ENCODE measurements at regions not wholly inside any gene's neighbourhood (a gene's known extent, or its start where the extent isn't known, plus 50 kb on each side); places are given as distances from the start of the nearest gene placed in this dataset.

DNA sequence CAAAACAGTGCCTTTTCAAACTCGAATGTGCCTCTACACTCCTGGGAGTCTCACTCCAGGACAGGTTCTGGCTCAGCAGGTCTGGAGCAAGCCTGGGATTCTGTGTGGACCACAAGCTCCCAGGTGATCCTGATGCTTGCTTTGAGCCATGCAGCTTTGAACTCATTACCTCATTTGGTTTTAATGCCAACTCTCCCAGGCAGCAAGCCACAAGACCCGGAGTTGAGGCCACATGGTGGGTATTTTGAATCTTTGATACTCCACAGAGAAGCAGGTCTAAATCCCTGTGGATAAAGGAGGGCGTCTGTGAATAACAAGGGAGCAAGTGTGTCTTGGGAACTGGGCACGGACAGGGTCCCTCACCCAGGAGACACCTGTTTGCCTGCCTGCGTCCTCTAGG lies 205.4 kb upstream of the CST7 start:
- TF ChIP-seq, protein P1, sequence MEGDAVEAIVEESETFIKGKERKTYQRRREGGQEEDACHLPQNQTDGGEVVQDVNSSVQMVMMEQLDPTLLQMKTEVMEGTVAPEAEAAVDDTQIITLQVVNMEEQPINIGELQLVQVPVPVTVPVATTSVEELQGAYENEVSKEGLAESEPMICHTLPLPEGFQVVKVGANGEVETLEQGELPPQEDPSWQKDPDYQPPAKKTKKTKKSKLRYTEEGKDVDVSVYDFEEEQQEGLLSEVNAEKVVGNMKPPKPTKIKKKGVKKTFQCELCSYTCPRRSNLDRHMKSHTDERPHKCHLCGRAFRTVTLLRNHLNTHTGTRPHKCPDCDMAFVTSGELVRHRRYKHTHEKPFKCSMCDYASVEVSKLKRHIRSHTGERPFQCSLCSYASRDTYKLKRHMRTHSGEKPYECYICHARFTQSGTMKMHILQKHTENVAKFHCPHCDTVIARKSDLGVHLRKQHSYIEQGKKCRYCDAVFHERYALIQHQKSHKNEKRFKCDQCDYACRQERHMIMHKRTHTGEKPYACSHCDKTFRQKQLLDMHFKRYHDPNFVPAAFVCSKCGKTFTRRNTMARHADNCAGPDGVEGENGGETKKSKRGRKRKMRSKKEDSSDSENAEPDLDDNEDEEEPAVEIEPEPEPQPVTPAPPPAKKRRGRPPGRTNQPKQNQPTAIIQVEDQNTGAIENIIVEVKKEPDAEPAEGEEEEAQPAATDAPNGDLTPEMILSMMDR (IDR thresholded peaks at IDR 0.05), result no peak
- Histone ChIP-seq H3K36me3 (no peaks in the 10 kb centered on the region), H3K4me3 (no peak overlapping the region), H3K4me1 (no peaks in the 10 kb centered on the region), H3K9ac (ENCODE audit: low read depth in 2 of 2, low read length in 2 of 2) (no peak overlapping the region), H3K27ac (no peak overlapping the region), H3K27me3 (no peaks in the 10 kb centered on the region), H3K9me3 (no peaks in the 10 kb centered on the region)
- intact Hi-C loops (cut with DNase I), result no loop called here
- DNase-seq, result no peak

DNA sequence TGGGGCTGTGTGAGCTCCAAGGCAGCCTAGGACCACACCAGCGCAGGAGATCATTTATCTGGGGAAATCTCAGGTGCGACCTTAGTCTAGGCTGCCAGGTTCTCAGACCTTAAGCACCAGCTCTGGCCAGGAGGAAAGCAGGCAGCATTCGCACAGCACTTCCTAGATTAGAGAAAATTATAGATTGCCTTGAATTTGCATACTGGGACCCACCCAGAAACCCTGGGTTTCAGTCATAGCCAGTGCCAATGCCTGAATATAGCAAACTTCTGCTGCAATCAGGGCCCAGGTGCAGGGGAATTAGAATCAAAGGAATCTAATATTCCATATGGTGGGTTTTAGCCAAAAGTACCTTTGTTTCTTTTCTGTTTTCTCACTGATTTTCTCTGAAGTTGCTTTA lies 204.3 kb upstream of the CST7 start:
- no peak overlapping the region for H3K27ac ChIP-seq
- intact Hi-C loops (cut with DNase I), result no loop called here
- no peaks in the 10 kb centered on the region for H3K9me3 ChIP-seq
- no peak for DNase-seq
- H3K27me3 ChIP-seq, result no peaks in the 10 kb centered on the region
- H3K4me3 ChIP-seq, result no peak overlapping the region
- H3K36me3 ChIP-seq, result no peaks in the 10 kb centered on the region
- TF ChIP-seq, protein P1 (IDR thresholded peaks at IDR 0.05), result no peak
- H3K4me1 ChIP-seq, result no peaks in the 10 kb centered on the region
- no peak overlapping the region for H3K9ac ChIP-seq (ENCODE audit: low read depth in 2 of 2, low read length in 2 of 2)

DNA sequence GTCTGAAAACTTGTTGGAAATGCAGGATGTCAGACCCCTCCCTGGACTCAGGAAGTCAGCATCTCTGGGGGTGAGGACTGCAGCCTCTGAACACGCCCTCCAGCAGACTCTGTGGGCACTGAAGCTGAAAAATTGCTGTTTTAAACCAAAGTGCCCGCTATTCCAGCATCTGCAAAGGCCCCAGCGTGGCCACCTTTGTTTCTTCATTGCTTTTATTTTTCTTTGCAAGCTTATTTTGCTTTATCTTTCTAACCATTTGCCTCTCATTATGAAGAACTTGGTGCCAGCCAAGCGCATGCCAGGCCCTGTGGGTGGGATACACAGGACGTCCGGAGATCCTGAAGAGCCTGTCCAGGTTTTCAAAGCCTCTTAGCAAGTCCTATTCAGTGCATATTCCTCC lies 203.9 kb upstream of the CST7 start:
- Histone ChIP-seq H3K9me3 (no peaks in the 10 kb centered on the region), H3K4me3 (no peak overlapping the region), H3K36me3 (no peaks in the 10 kb centered on the region), H3K27me3 (no peaks in the 10 kb centered on the region), H3K4me1 (no peaks in the 10 kb centered on the region), H3K27ac (no peak overlapping the region), H3K9ac (ENCODE audit: low read depth in 2 of 2, low read length in 2 of 2) (no peak overlapping the region)
- TF ChIP-seq, protein P1 (IDR thresholded peaks at IDR 0.05), result no peak
- intact Hi-C loops (cut with DNase I), result no loop called here
- no peak for DNase-seq

DNA sequence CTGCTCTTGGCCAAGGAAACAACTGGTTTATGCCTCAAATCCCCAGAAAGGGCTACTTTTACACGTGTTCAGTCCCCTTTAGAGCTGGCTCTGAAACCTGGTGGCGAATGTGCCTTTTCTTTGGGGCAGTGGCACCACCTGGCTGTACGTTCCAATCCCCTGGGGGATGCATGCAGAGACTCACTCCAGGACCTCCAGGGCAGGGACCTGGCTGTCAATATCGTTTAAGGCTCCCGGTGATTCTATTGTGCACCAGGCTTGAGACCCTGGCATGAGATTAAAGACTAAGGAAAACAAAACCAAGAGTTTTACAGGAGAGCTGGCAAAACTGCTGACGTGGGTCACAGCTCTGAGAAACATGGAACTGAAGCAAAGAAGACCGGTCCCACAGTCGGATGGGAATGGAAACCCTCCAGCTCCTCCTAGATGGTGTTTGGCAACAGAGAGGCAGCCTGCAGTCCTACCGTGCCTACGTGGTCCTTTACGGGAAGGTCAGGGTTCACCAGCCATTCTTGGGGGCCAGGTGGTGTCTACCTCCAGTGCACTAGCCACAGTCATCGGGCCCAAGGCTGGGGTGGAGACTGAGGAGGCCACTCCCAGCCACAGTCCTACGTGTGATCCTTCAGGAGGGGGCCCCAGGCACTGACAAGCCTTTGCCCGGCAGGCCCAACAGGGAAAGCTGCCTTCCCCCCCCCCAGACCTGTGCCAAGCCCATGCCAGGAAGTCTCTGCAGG lies 203.3 kb upstream of the CST7 start:
- Histone ChIP-seq H3K4me1 (no peaks in the 10 kb centered on the region), H3K27me3 (no peaks in the 10 kb centered on the region), H3K36me3 (no peaks in the 10 kb centered on the region), H3K27ac (no peak overlapping the region), H3K9ac (ENCODE audit: low read depth in 2 of 2, low read length in 2 of 2) (no peak overlapping the region), H3K9me3 (no peaks in the 10 kb centered on the region), H3K4me3 (no peak overlapping the region)
- TF ChIP-seq, protein P1 (IDR thresholded peaks at IDR 0.05), result no peak
- intact Hi-C loops (cut with DNase I), result no loop called here
- DNase-seq, result no peak

DNA sequence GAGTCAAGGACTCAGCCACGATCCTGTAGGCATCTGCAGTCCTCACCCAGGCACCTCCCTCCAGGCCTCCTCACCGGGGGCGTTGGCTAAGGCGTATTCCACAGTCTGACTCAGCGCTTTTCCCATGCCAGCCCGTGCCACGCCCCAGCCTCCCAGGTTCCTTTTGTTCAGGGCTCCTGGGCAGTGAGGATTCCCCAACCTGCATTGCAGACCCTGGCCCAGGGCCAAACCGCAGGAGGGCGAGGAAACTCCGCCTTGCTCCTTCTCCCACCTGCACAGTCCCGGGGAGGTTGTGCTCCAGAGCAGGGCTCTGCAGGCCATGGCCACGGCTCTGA lies 202.8 kb upstream of the CST7 start:
- DNase-seq, result peak; percentile 92
- H3K9ac ChIP-seq (ENCODE audit: low read depth in 2 of 2, low read length in 2 of 2), result no peak overlapping the region
- no peak overlapping the region for H3K4me3 ChIP-seq
- H3K9me3 ChIP-seq, result no peaks in the 10 kb centered on the region
- H3K4me1 ChIP-seq, result no peaks in the 10 kb centered on the region
- H3K36me3 ChIP-seq, result no peaks in the 10 kb centered on the region
- H3K27ac ChIP-seq, result no peak overlapping the region
- TF ChIP-seq, protein P1 (IDR thresholded peaks at IDR 0.05), result no peak
- intact Hi-C loops (cut with DNase I), result no loop called here
- H3K27me3 ChIP-seq, result no peaks in the 10 kb centered on the region
